Esophagus squamous epithelium (tissue), 4 donors: ENCODE measurements at regions not wholly inside any gene's neighbourhood (a gene's known extent, or its start where the extent isn't known, plus 50 kb on each side); places are given as distances from the start of the nearest gene placed in this dataset.

Experiments
- POLR2A ChIP-seq, 4 donors: fragments of 450-650 bp; IDR thresholded peaks; one replicate each; pipeline ENCODE4 v1.6.1; 2017; ENCODE audit warnings: antibody characterized with exemption in 4 of 4, mild to moderate bottlenecking in 4 of 4, moderate library complexity in 3 of 4
- TF ChIP-seq, protein P1 (sequence below), 6 experiments: fragments of 450-650 bp in 4 of 6; fragments of 200-600 bp in 2 of 6; sonication (generic) in 2 of 6; IDR thresholded peaks; one replicate each; pipeline ENCODE4 v1.5.1; 2016 to 2019; ENCODE audit warnings: antibody characterized with exemption in 6 of 6, mild to moderate bottlenecking in 4 of 6, moderate library complexity in 4 of 6

- TF ChIP-seq, protein P1, sequence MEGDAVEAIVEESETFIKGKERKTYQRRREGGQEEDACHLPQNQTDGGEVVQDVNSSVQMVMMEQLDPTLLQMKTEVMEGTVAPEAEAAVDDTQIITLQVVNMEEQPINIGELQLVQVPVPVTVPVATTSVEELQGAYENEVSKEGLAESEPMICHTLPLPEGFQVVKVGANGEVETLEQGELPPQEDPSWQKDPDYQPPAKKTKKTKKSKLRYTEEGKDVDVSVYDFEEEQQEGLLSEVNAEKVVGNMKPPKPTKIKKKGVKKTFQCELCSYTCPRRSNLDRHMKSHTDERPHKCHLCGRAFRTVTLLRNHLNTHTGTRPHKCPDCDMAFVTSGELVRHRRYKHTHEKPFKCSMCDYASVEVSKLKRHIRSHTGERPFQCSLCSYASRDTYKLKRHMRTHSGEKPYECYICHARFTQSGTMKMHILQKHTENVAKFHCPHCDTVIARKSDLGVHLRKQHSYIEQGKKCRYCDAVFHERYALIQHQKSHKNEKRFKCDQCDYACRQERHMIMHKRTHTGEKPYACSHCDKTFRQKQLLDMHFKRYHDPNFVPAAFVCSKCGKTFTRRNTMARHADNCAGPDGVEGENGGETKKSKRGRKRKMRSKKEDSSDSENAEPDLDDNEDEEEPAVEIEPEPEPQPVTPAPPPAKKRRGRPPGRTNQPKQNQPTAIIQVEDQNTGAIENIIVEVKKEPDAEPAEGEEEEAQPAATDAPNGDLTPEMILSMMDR (IDR thresholded peaks at IDR 0.05): no peak
- no peak for TF ChIP-seq POLR2A (IDR thresholded peaks at IDR 0.05)
These were observed 121.7 kb upstream of the SLC5A12 start for GRCh38 chr11:26843539-26843938.
